Hematopoietic multipotent progenitor cell treated with erythropoietin and hydrocortisone succinate and interleukin-3 and kit ligand, for 8 days (in vitro differentiated cells): ENCODE measurements at regions not wholly inside any gene's neighbourhood (a gene's known extent, or its start where the extent isn't known, plus 50 kb on each side); places are given as distances from the start of the nearest gene placed in this dataset.

Source experiments
- DNase-seq: peaks from one replicate; pipeline ENCODE4 v3.0.0-alpha.2; 2015

- DNase-seq = no peak
Measured at GRCh38 chr1:191162762-191163161, 685.1 kb upstream of the BRINP3 start.

- no peak for DNase-seq
Measured at GRCh38 chr1:191163621-191164020, 686.0 kb upstream of the BRINP3 start.

DNA sequence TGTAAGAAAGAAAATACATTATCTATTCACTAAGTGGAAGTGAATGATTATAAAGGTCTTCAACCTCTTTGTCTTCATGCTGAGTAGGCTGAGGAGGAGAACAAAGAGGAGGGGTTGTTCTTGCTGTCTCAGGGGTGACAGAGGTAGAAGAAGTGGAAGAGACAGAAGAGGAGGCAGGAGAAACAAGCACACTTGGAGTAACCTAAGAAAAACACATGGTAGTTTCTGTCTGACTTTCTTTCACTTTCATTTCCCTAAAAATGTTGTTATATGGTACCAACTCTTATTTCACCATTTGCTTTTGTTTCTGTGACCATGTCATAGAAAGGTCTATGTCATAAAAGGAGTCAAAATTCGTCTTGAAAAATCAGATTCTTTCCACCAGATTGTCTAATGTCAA, 696.6 kb upstream of the BRINP3 start:
- DNase-seq = no peak

- no peak for DNase-seq
Measured at GRCh38 chr1:191176131-191176530, 698.5 kb upstream of the BRINP3 start.

GRCh38 chr1:191206513-191207207, 729.0 kb upstream of the BRINP3 start:
- DNase-seq = no peak

DNA sequence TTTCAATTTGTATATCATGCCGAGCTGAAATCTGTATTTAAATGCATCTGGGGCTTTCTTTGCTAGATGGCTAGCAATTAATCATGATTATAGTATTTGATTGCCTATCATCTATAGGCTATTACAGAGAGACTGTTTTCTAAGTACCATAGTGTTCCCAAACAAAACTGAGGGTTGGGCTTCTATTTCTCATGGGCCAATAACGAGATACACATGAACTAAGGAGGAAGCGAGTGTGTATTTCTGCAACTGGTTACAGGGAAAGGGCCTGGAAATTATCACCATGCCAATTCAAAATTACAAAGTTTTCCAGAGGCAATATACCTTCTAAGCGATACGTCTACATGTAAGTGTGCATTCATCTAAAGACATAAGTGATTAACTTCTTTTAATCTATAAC, 744.5 kb upstream of the BRINP3 start:
- no peak for DNase-seq

DNA sequence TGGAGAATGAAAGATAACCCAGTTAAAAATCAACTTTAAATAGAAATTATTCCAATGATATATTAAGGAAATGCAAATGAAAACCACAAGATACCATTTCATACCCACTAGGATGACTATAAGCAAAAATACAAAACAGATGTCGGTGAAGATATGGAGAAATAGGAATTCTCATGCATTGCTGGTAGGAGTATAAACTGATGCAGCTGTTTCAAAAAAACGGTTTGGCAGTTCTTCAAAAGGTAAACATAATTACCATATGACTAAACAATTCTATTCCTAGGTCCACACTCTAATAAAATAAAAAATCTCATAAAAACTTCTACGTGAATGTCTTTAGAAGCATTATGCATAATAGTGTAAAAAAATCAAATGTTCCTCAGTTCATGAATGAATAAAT, 763.3 kb upstream of the BRINP3 start:
- DNase-seq = no peak

GRCh38 chr1:191255354-191256054, 777.8 kb upstream of the BRINP3 start:
- DNase-seq = no peak

GRCh38 chr1:191256917-191257316, 779.3 kb upstream of the BRINP3 start:
- DNase-seq = no peak

DNA sequence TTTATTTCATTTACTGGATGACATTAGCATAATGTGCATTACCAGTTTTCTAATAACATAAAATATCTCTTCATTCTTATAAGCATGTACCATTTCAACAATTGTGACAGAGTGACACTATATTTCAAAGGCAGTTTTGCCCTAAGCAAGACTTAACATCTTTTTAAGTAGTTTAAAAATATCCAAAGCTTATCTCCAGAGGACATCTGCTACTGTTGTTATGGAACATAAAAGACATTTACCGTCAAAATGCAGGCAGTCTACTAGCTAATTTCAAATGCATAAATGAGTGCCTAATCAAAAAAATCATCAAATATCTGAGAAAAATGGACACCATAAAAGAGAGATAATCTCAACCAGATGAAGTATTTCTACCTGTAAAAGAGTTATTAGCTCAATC, 782.4 kb upstream of the BRINP3 start:
- DNase-seq = no peak

DNA sequence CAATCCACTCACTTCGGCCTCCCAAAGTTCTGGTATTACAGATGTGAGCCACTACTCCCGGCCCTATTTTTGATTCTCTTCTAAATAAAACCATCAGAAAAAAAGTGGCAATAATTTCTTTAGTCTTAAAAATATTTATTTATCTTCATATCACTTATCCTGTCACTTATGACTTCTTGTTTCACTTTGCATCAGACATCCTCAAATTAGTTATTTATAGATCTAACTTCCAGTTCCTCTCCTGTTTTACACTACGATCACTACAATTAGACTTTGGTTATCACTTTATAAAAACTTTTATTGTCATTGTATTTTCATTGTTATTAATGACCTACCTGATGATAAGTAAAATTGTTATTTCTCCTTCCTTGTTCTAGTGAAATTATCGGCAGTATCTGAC, 783.4 kb upstream of the BRINP3 start:
- no peak for DNase-seq

DNA sequence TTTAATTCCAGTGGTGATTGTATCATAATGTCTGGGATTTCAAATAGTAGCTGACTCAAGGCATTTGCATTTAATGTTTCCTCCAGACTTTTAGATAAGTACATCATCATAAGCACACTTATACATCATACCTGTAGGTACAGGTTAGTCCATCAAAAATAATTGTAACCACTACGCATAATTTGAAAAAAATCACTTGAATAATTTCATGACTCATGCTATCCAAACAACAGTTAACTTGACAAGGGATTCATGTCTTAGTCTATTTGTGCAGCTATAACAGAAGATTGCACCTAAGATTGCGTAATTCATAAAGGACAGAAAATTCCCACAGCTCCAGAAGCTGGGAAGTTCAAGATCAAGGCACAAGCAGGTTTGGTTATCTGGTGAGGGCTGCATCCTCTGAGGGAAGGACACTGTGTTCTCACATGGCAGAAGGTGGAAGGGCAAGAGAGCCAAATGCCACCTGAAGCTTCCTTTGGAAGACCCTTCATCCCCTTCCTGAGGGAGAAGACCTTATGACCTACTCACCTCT, 801.7 kb upstream of the BRINP3 start:
- DNase-seq = no peak

DNA sequence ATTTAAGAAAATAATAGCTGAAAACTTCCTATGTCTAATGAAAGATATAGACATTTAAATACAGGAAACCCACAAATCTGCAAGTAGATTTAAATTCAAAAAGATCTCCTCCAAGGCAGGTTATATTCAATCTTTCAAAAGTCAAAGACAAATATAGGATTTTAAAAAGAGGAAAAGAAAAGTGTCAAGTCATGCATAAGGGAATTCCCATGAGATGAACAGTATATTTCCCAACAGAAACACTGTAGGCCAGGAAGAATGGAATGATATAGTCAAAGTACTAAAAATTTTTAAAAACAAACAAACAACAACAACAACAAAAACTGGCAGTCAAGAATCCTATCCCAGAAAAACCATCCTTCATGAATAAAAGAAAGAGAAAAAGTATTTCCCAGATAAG, 806.5 kb upstream of the BRINP3 start:
- DNase-seq = no peak

DNA sequence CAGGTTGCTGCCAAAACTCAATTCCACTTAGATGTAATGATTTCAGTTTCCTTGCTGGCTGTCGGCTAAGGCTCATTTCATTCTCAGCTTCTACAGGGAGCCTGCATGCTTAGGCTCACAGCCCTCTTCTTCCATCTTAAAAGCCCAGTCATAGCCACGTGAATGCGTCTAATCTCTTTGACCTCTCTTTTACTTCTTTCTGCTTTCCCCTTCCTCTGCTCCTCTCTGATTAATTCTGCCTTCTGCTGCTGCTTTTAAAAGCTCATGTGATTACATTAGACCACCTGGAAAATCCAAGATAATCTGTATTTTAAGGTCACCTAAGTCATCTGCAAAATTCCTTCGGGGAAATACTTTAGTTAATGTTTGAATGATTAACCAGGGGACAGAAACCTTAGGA, 812.8 kb upstream of the BRINP3 start:
- DNase-seq = no peak

DNA sequence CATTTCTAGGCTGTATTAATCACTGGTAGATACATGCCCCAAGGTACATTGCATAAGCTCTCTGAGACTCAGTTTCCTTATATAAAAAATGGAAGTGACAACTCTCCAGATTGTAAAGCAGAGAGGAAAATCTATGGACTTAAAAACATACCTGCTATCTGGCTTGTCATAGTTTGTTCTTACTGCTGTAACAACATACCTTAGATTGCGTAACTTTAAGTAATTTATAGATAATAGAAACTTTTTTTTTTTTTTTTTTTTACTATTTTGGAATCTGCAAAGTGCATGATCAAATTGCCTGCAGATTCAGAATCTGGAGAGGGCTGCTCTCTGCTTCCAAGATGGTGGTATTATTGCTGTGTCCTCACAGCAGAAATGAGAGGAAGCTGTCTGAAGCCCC, 827.7 kb upstream of the BRINP3 start:
- no peak for DNase-seq

- DNase-seq = no peak
Measured at GRCh38 chr1:191306916-191307315, 829.3 kb upstream of the BRINP3 start.

GRCh38 chr1:191320062-191320461, 838.2 kb upstream of the RGS18 start:
- no peak for DNase-seq

DNA sequence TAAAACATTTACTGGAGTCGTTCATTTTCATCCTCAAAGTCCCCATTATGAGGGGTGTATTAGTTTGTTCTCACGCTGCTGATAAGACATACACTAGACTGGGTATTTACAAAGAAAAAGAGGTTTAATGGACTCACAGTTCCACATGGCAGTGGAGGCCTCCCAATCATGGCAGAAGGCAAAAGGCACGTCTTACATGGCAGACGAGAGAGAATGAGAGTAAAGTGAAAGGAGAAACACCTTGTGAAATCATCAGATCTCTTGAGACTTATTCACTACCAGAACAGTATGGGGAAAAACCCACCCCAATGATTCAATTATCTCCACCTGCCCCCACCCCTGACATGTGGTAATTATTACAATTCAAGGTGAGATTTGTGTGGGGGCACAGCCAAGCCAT, 830.4 kb upstream of the RGS18 start:
- DNase-seq = no peak

GRCh38 chr1:191343816-191344215, 814.4 kb upstream of the RGS18 start:
- no peak for DNase-seq

- no peak for DNase-seq
Measured at GRCh38 chr1:191346381-191346780, 811.9 kb upstream of the RGS18 start.

DNA sequence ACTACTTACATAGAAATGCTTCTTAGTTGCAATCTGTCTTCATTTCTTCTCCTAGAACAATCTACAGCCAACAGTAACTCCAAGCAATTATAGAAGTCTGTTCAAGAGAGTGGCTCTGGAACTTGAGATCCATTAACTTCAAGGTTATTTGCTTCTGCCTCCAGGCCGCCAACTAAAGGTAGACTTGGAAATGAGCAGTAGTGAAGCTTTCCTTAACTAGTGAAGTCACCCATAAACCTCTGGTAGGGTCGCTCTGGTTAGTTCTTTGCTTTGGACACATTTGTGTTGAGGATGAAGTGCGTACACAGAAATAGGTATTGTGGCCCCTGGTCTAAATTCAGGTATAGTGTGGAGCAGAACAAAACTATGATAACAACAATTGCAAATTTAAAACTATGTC, 809.9 kb upstream of the RGS18 start:
- DNase-seq = no peak

GRCh38 chr1:191350938-191351337, 807.3 kb upstream of the RGS18 start:
- DNase-seq = no peak

DNA sequence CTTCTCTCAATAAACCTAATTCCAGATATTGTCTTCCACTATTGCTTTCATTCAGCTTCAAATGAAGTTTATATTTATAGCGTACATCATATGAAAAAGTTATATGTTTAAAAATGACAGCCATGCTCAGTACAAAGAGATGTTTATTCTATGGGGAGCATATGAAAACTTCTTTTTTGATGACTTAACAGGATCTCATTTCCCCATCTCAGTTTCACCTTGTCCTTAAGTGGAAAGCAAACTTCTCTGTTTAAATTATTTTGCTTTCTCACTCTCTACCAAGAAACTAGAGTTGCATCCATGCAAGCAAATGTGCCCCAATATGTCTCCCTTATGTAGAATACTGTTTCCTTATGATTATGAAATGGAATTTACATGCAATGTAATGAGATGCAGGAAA, 799.5 kb upstream of the RGS18 start:
- no peak for DNase-seq

DNA sequence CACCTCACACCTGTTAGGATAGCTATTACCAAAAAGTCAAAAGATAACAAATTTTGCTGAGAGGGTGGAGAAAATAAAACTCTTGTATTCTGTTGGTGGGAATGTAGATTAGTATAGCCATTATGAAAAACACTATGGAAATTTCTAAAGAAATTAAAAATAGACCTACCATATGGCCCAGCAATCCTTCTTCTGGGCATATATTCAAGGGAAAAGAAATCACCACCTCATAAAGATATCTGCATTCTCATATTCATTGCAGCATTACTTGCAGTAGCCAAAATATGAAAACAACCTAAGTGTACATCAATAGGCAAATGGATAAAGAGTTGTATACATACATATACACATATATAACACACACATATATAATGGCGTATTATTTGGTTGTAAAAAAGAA, 791.6 kb upstream of the RGS18 start:
- no peak for DNase-seq
